ENCODE measurements at regions not wholly inside any gene's neighbourhood (a gene's known extent, or its start where the extent isn't known, plus 50 kb on each side); places are given as distances from the start of the nearest gene placed in this dataset.

DNA sequence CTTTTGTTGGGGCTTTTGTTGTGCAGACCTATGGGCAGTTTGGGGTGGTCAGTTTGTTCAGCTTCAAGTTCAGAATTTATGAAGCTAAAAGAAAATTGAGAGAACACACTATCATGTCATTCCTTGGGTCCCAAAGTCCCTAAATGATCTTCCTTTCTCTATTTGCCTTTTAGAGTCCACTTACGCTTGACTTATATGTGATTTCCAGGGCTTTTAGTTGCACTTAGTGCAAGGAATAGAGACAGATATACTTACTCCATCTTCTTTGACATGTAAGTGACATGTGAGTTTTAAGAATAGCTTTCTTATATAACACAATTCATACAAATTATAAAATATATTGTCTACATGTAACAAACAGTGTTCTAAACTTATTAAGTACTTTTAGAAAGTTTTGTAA is 660.1 kb upstream of the SLITRK1 start:
- TF ChIP-seq GATA3 (IDR thresholded peaks at IDR 0.05; ENCODE audit: low read depth, low read length) = no peak
- no peak for TF ChIP-seq GATA2 (IDR thresholded peaks at IDR 0.05; ENCODE audit: low read depth, low read length)
